ENCODE measurements at regions not wholly inside any gene's neighbourhood (a gene's known extent, or its start where the extent isn't known, plus 50 kb on each side); places are given as distances from the start of the nearest gene placed in this dataset.

GRCh38 chr7:33735403-33735802, 169.9 kb upstream of the BMPER start:
- no peak for TF ChIP-seq CTCF (IDR thresholded peaks at IDR 0.05)
- no peak for TF ChIP-seq POLR2AphosphoS5 (IDR thresholded peaks at IDR 0.05)
- no peak for TF ChIP-seq POLR2A (IDR thresholded peaks at IDR 0.05)

Measured in upper lobe of left lung (tissue), 4 donors.